NCI-H1930 (cell line): ENCODE measurements at regions not wholly inside any gene's neighbourhood (a gene's known extent, or its start where the extent isn't known, plus 50 kb on each side); places are given as distances from the start of the nearest gene placed in this dataset.
A peak's percentile ranks its signal among the peaks of the same experiment; 100 is the strongest.

Source experiments
- DNase-seq, 2 experiments: peaks; one replicate each; lab custom pipeline; 2025; lab: John Stamatoyannopoulos, UW

DNA sequence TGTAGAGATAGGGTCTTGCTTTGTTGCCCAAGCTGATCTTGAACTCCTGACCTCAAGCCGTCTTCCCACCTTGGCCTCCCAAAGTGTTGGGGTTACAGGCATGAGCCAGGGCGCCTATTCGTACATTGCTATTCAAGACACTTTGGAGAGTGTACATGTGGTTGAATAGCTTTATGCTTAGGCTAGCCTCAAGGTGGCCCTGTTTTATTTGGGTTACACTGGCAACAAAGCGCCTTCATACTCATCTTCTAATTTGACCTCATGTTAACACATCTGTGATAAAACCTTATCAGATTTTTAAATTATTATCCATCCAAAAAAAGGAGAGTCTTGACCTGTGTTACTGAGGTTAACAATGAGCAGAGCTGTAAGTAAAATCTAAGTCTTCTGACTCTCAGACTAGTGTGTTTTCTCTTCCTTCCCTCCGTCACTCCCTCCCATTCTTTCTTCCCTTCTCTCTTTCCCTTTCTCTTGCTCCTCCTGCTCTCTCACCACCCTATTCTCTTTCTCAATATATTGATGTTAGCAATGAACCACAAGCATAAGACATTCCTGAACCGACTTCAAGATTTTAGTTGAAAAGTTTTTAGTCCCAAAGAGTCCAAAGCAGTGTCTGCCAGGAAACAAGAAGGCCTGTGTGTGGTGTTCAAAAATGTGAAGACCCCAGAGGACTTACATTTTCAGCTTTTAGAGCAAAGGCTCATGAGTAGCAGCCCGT is 603.7 kb upstream of the CFAP20DC start:
- no peak for DNase-seq

- DNase-seq: no peak
Measured at GRCh38 chr3:59644479-59645402, 594.9 kb upstream of the CFAP20DC start.

GRCh38 chr3:59641169-59641899 is 591.5 kb upstream of the CFAP20DC start:
- no peak for DNase-seq

- no peak for DNase-seq
Measured at GRCh38 chr3:59632760-59633573, 583.1 kb upstream of the CFAP20DC start.

DNA sequence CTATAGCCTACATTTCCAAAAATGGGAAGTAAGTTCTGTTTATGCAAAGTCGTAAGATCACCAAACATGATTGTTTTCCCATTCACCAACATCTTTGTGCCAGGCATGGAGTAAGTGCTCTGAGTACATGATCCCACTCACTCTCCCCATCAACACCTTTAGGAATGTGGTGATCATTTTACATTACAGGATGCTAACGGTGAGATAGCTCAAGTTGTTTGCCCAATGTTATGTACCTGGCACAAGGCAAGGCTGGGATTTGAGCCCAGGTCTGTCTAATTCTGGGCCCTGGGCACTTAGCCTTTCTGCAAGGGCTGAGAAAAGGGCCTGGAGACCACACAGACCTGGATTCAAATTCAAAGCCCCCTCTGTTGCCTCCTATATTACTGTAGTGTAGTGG is 581.7 kb upstream of the CFAP20DC start:
- DNase-seq: no peak

- DNase-seq: no peak
Measured at GRCh38 chr3:59621037-59621436, 571.2 kb upstream of the CFAP20DC start.

DNA sequence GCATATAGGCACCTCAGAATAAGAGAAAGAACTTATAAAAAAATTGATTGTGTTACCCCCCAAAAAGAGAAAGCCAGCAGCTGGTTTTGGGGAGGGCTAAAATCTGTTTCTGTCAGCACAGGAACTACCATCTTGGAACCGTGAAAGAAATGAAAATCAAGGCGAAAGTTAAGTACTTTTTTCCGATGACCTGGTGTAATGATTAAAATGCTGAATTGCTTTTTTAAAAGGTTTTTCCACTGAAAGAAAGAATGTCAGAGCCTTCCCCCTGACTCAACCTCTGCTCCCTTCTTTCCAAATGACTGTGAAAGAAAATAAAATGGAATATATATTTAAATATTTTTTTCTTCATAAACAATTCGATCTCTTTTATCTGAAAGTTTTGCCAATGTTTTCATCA is 570.5 kb upstream of the CFAP20DC start:
- no peak for DNase-seq

DNA sequence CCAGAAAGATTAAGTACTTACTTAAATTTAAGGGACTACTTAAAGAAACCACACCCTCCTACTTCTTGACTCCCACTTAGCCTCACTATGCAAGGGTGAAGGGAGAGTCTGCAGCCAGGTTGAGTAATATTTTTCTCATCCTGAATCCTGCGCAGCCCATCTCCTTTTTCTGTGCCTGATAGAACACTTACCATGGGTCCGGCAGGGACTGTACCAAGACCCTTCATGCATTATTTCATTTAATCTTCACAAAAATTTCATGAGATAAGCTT is 562.6 kb upstream of the CFAP20DC start:
- no peak for DNase-seq

- DNase-seq: no peak
Measured at GRCh38 chr3:59611649-59612443, 562.0 kb upstream of the CFAP20DC start.

GRCh38 chr3:59609657-59610348 is 560.0 kb upstream of the CFAP20DC start:
- DNase-seq: no peak

DNA sequence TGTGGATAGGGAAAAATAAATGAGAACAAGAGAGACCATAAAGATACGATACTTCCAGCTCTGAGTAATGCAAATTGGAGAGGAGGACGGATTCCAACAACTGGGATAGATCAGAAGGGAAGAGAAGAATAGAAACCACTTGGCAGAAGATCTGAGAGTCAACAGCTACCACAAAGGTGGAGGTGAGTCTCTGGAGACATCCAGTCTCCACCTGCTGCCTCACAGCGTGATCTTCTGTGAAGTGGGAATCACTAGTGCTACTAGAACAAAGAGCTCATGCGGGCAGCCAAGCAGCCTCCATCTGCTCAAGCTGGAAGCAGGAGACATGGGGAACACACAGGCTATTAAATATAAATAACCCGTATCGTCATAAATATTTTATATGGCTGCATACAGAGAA is 558.5 kb upstream of the CFAP20DC start:
- DNase-seq: peak; percentile 51 to 67

DNA sequence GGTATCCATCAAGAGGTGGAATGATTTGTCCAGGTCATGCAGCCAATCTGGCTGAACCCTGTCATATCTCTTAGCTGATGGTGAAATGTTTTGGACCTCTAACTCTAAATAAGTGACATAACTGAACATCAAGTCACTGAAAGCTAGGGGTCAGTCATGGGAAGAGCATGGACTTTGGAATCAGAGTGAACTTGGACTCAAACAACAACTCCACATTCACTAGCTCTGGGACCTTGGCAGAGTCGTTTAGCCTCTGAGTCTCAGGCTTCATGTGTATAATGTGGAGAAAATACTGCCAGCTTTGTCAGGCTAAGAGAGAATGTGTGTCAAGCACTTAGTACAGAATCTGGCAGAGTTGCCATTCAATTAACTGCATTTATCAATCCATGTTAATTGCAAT is 557.8 kb upstream of the CFAP20DC start:
- no peak for DNase-seq

GRCh38 chr3:59606638-59607266 is 556.9 kb upstream of the CFAP20DC start:
- DNase-seq: no peak

GRCh38 chr3:59605944-59606534 is 556.2 kb upstream of the CFAP20DC start:
- no peak for DNase-seq

DNA sequence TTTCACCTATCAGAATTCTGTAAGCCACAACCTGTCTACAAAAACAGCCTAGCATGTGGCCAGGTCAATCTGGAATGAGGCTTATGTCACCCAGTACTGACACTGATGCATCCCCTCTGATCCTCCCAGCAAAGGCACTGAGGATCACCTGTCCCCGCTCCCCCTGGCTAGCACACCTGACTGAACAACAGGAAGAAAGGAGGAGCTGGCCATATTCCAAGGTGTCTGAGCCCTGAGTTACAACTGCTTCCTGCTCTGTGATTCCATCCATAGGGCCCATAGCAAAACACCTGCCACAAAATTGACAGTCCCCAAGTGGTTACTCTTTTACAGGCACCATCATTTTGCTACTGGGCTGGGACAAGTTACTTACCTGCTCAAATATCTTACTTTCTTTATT is 555.5 kb upstream of the CFAP20DC start:
- DNase-seq: no peak

DNA sequence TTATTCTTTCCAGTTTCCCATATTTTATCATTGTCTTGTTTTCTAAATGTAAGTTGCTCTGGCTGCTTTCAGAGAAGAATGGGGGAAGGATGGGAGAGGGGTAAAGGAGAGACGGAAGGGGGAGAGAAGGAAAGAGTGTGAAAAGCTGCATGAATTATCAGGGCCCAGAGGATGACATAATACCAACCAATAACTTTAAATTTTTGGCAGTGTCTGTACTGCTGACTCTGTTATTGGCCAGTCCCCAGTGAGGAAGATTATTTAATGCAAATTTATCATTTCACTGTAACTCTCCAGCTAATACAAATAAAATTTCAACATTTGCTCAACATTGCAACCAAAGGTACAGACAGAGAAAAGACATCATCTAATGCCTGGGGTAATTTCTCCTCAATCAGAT is 551.7 kb upstream of the CFAP20DC start:
- no peak for DNase-seq

GRCh38 chr3:59600631-59601030 is 550.8 kb upstream of the CFAP20DC start:
- no peak for DNase-seq

DNA sequence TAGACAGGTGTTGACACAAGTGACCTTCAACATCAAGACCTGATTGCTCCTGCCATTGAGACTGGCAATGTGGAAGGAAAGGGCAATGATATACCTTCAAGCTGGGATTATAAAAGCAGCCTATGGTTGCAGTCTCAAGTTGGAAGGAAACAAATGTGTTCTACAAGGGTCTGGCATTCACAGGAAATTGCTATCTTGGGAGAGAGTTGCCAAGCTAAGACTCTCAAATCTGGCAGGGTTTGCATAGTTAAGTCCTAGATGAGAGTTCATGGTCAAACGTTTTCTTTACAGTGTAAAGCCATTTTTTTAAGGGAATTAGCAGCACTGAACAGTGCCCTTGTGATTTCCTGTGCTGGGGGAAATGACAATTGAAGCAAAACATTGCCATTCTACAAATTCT is 546.9 kb upstream of the CFAP20DC start:
- DNase-seq: no peak

DNA sequence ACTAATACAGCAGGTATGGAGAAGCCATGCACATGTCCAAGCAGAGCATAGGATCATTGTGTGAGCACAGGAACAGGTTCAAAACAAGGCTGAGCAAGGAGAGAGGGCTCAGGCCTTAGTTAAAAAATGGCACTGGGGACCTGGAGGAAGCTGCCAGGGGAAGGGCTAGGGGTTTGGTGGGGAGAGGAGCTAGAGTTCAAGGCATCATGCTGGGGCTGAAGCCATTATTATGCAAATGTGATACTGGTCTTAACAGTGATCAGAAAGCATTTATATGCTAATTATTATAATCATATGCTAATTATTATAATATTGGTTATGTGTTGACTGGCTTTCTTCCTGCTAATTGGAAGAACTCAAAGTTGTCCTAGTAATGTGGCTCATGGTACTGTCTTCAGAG is 546.0 kb upstream of the CFAP20DC start:
- DNase-seq: no peak

- DNase-seq: no peak
Measured at GRCh38 chr3:59593380-59593779, 543.6 kb upstream of the CFAP20DC start.
